Jurkat, Clone E6-1 (cell line): ENCODE measurements at regions not wholly inside any gene's neighbourhood (a gene's known extent, or its start where the extent isn't known, plus 50 kb on each side); places are given as distances from the start of the nearest gene placed in this dataset.

Experiments used
- DNase-seq: peaks from one replicate; pipeline ENCODE4 v3.0.0-alpha.2; 2011; ENCODE audit warnings: low read depth, low spot score
- H3K4me3 ChIP-seq: 2 replicates; pipeline ENCODE4 v1.5.1; 2011; ENCODE audit warnings: mild to moderate bottlenecking, low read length, control low read depth, moderate library complexity

DNA sequence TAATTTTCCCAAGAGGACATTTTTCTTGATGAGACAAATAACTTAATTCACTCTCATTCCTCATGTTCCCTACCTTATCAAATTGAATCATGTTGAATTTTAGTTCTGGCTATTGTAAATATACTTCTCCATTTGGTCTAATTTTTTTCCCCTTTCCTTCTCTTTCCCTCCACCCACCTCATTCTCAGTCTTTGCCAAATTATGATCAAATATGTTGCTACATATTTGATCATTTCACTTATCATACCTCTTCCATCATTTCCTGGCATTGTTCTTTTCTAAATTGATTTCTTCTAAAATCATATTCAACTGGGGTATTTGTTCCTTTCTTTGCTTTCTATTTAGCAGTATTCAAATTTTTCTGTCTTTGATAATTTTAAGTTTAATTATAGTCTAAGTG, 52.3 kb downstream of the HDGFL1 start:
- H3K4me3 ChIP-seq: no peak overlapping the region
- DNase-seq: no peak

DNA sequence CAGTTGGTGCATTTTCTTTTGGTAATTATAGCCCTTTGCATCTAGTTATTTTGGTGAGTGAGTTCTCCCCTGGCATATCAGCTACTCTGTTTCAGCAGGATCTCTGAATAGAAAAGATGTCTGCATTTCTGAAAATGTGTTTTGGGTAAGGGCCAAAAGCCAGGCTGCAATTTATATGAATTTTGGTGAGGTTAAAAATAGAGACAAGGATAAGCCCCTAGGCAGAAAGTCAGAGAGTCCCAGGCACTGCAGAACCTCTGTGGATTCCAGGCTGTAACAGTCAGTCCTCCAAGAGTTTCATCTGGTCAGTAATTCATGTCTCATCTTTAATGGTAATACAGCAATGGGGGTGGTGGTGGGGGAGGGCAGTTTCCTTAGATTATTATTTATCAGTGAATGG, 53.0 kb downstream of the HDGFL1 start:
- DNase-seq: no peak
- no peak overlapping the region for H3K4me3 ChIP-seq

GRCh38 chr6:22622813-22623212, 53.4 kb downstream of the HDGFL1 start:
- no peak overlapping the region for H3K4me3 ChIP-seq
- DNase-seq: no peak

GRCh38 chr6:22627644-22628043, 58.3 kb downstream of the HDGFL1 start:
- no peak for DNase-seq
- no peak overlapping the region for H3K4me3 ChIP-seq

GRCh38 chr6:22631091-22631490, 61.7 kb downstream of the HDGFL1 start:
- DNase-seq: no peak
- no peak overlapping the region for H3K4me3 ChIP-seq

- DNase-seq: no peak
- no peak overlapping the region for H3K4me3 ChIP-seq
Observed at GRCh38 chr6:22632581-22633145, 63.3 kb downstream of the HDGFL1 start.

DNA sequence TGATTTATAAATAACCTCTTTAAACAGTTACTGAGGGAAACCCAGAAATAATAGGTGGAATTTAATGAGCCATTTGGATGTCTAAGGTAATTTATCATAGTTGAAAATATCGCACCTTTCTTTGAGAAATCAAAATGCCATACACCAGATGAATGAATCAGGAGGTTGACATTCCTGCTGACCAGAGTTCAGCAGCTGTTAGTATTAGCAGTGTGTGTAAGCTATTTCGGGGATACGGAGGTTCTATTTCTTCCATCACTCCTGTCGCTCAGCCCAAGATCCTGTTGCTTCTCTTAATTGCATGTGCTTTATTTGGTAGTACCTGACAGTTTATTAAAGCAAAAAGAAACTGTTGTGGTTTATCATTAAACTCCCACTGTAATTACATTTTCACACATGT, 67.1 kb downstream of the HDGFL1 start:
- no peak overlapping the region for H3K4me3 ChIP-seq
- no peak for DNase-seq

- DNase-seq: no peak
- H3K4me3 ChIP-seq: no peak overlapping the region
Observed at GRCh38 chr6:22637782-22638181, 68.4 kb downstream of the HDGFL1 start.

- H3K4me3 ChIP-seq: no peak overlapping the region
- DNase-seq: no peak
Observed at GRCh38 chr6:22638320-22638719, 69.0 kb downstream of the HDGFL1 start.

- no peak for DNase-seq
- no peak overlapping the region for H3K4me3 ChIP-seq
Observed at GRCh38 chr6:22642254-22642653, 72.9 kb downstream of the HDGFL1 start.

DNA sequence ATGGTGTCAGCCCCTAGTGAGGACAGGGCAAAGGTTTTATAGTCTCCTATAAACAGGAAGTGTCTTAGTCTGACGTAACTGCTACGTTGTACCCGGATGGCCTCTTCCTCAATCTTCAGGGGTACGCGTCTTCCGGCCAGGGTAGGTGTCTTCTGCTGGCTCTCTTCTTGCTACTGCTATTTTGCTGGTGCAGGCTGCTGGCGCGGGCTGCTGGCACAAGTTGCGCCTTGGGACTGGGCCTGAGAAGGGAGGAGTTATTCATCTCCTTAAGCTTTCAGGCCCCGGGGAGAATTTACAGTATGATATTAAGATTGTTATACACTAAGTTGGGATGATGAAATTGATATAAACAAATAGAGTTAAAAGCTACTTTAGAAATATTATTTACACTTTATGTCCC, 74.4 kb downstream of the HDGFL1 start:
- H3K4me3 ChIP-seq: no peak overlapping the region
- no peak for DNase-seq

DNA sequence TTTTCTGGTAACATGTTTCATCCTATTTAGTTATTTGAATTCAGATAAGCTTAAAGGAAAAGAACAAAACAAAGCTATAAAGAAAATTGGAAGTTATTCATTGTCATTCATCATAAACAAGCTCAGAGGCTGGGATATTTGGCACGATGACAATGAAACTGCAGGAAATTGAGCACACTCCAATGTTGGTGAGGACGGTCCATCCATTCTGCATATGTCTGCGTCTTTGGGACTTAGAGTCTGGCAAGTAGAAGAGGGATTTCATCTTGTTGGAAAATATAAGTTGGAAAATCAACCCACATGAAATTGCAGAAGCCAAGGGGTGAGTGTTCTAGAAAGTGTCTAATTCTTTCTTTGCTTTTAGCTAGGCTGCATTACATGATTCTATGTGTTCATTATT, 78.4 kb downstream of the HDGFL1 start:
- no peak for DNase-seq
- no peak overlapping the region for H3K4me3 ChIP-seq

GRCh38 chr6:22651731-22652130, 82.4 kb downstream of the HDGFL1 start:
- H3K4me3 ChIP-seq: no peak overlapping the region
- DNase-seq: no peak

GRCh38 chr6:22653980-22654610, 84.7 kb downstream of the HDGFL1 start:
- H3K4me3 ChIP-seq: no peak overlapping the region

DNA sequence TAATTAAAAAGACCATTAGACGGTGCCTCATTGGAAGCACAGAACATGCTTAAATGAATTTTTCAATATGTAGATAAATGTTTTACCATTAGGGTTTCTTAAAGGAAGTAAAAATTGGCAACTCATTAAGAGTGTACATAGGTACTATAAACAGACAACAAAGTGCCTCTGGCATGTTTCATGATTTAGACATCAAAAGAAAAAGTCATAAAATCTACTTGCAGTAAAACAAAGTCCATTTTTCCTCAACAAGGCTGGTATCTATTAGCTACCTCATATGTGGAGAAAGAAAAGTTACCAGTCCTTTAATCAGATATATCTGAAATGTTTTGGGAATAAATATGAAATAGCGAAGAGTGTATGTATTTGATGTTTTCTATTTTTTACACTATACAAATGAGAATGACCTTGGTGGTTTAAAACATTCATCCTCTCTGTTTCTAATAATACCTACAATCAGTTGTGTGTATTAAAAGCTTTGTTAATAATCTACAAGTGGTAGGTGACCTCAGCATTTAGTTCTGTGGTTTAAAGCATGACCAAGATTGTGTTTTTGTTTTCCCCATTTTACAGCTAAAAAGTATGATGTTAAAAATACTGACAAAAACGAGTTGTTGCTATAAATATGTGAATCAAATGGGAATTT, 87.5 kb downstream of the HDGFL1 start:
- no peak overlapping the region for H3K4me3 ChIP-seq
- DNase-seq: no peak

More at GRCh38 chr6:22653980-22654610, 84.7 kb downstream of the HDGFL1 start:
- DNase-seq: no peak

DNA sequence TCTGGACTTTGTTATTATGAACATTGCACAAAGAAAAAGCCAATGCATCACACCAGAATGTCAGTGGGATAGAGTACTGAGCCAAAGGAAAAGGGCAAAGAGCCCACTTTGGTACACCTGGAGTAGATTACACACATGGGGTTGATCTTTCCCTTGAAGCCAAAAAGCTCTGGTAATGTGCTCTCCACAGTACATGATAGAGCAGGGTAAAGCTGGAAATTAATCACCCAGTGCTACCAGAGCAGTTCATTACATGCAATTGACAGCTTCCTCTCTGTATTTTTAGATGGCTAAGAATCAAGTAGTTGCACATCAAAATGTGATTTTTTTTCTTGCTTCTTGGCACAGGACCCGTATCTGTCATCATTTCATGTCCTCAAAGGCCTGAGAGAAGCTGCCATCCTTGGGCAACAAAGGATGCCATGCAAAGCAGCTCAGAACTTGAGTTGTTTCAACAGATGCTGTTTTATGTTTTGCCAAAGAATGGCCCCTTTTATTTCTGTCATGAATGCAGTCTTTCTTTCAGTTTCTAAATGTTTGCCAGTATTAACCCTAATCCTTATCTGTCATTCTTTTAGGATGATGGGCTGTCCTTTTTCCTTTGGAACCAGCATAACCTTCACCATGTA, 88.1 kb downstream of the HDGFL1 start:
- no peak for DNase-seq
- no peak overlapping the region for H3K4me3 ChIP-seq

- H3K4me3 ChIP-seq: no peak overlapping the region
- no peak for DNase-seq
Observed at GRCh38 chr6:22658183-22658582, 88.8 kb downstream of the HDGFL1 start.

GRCh38 chr6:22658934-22659333, 89.6 kb downstream of the HDGFL1 start:
- DNase-seq: no peak
- H3K4me3 ChIP-seq: no peak overlapping the region

DNA sequence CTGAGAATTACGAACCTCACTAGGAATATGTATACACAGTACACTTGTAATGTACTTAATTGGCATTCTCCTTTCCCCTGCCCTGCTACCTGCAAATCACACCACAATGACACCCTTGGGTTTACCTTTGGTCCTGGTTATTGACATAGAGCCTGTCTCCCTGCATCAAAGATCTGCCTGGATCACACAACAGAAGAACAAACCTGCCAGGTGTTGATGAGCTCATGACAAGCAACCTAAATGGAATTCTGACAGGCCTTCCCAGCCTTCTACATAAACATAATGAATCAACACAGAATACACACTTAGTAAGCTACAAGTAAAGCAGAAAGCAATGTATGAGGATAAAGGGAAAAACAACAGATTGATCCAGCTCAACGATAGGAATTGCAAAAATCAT, 95.6 kb downstream of the HDGFL1 start:
- DNase-seq: no peak
- H3K4me3 ChIP-seq: no peak overlapping the region

DNA sequence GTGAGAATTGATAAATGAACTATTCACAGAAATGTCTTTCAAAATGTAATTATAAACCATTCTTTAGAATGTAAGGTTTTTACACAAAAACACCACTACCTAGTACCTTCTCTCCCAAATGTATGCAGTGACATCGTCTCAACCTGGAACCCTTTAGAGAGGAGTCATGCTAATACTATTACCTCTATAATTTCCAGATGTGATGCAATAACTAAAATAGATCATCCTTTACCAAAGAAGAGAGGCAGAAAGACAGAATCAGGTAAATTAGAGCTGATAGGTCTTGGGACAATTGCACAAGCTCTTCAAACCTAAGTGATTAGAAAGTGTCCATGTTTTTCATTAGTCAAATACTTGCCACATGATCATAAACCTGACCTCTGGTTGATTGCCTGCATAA, 96.7 kb downstream of the HDGFL1 start:
- H3K4me3 ChIP-seq: no peak overlapping the region
- no peak for DNase-seq
